ENCODE measurements at regions not wholly inside any gene's neighbourhood (a gene's known extent, or its start where the extent isn't known, plus 50 kb on each side); places are given as distances from the start of the nearest gene placed in this dataset.
"Not testable (repeated sequence)": the region's sequence is repeated elsewhere in the genome, so short reads cannot be mapped to it uniquely, and the experiment has no call there.

GRCh38 chr4:118504927-118505326 is 152.1 kb upstream of the PRSS12 start:
- not testable (repeated sequence) for DNase-seq (ENCODE audit: low read depth)

DNA sequence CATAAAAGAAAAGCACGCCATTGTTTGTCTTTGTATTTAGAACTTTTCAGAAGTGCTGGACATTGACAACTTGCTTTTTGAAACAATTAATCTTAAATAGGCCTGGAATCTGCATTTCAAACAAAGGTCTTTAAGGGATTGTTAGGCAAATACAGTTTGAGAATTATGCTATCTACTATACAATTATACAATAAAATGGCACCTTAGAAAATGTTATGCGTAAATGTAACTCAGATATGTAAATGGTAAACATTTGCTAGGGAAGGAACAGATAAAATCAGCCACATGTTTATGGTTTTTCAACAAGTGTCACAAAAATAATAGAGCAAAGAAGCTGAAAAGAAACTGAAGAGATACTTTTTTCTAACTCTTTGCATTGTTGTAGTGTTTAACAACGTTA is 152.7 kb upstream of the PRSS12 start:
- DNase-seq (ENCODE audit: low read depth) = not testable (repeated sequence)

- DNase-seq (ENCODE audit: low read depth) = not testable (repeated sequence)
Observed at GRCh38 chr4:118512870-118513269, 160.1 kb upstream of the PRSS12 start.

GRCh38 chr4:118514332-118514731 is 161.5 kb upstream of the PRSS12 start:
- not testable (repeated sequence) for DNase-seq (ENCODE audit: low read depth)

DNA sequence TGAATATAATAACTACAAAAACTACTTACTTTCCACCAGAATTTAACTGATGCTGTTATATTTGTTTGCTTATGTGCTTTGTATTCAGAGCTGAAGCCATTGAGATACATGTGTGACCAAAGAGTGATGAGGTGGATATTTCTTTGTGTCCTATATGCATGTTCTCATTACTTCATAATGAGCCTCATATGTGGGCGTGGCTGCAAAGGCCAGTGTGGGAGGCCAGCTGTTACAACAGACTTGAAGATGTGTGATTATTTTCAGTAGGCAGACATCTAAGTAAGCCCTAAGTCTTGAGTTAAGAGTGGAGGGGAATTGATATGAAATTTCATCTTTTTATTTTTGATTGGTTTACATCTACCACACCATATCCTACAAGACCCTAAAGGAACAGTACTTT is 163.3 kb upstream of the PRSS12 start:
- DNase-seq (ENCODE audit: low read depth) = not testable (repeated sequence)

GRCh38 chr4:118530107-118530506 is 155.1 kb upstream of the METTL14 start:
- DNase-seq (ENCODE audit: low read depth) = not testable (repeated sequence)

GRCh38 chr4:118531947-118532346 is 153.2 kb upstream of the METTL14 start:
- DNase-seq (ENCODE audit: low read depth) = not testable (repeated sequence)

GRCh38 chr4:118535788-118536187 is 149.4 kb upstream of the METTL14 start:
- not testable (repeated sequence) for DNase-seq (ENCODE audit: low read depth)

GRCh38 chr4:118539412-118540077 is 145.6 kb upstream of the METTL14 start:
- not testable (repeated sequence) for DNase-seq (ENCODE audit: low read depth)

DNA sequence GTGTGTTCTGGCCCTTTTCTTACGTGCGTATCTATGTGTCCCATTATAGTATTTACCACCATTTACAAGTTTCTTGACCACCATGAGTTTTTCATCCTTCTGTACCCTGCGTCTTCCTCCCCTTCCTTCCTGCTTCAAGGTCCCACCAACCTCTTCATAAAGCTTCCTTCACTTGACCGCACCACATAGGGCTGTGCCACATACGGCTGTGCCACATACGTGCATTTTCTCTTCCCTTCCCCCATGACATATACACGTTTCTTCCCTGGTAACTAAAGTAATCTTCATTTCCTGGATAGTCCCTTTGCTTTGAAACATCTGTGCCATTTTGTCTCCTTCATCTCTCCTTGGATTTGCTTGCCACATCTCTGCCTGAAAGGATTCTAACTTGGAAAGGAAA is 128.6 kb upstream of the METTL14 start:
- DNase-seq (ENCODE audit: low read depth) = not testable (repeated sequence)

GRCh38 chr4:118557298-118557851 is 127.8 kb upstream of the METTL14 start:
- DNase-seq (ENCODE audit: low read depth) = no peak

DNA sequence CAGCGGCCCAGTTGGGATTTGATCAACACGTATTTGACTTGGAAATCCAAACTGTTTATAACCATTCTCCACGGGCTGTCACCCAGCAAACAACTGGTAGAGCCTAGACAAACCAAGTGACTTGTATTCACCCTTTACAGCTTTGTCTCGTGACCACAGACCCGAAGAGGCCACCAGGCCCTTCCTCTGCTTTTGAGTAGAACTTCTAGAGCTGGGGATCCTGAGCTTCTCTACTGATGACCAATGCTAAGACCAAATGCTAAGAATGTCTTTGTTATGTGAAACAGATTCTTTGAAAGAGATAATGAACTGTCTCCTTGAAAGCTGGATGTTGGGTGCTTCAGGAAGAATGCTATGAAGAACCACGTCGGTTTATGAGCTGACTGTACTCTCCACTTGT is 127.0 kb upstream of the METTL14 start:
- not testable (repeated sequence) for DNase-seq (ENCODE audit: low read depth)

DNA sequence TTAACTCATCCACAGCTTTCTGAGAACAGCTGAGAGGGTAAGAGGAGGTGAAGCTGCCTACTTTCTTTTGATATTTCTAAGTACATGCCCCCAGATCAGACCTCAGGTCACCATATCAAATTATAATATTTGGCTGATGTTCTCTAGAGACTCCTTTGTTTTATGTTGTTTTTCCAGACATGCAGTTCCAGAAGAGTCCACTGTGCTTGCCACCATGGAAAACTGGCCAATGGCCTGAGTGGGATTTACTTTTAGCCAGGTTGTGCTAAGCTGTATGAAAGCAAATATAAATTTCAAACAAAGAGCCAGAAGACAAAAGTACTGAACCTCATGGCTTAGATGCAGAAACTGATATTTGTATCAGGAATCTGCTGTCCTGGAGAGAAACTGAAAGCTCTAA is 123.6 kb upstream of the METTL14 start:
- DNase-seq (ENCODE audit: low read depth) = not testable (repeated sequence)

GRCh38 chr4:118566003-118566513 is 119.1 kb upstream of the METTL14 start:
- not testable (repeated sequence) for DNase-seq (ENCODE audit: low read depth)

DNA sequence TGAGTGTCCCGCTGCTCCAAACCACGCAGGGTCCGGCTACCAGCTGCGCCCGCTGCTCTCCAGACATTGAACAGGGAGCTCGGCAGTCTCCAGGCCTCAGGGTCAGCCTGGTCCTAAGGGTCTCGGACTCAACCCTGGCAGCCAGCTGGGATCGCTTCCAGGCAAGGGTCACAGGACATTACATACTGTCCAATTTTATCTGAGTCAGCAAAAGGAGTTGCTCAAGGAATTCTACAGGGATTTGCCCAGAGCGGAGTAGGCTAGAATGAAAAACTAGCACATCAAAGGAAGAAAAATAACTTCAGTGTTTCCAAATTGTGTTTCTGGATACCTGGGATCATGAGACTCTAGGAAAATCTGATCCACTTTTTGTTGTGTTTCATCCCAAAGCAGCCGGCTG is 112.2 kb upstream of the METTL14 start:
- not testable (repeated sequence) for DNase-seq (ENCODE audit: low read depth)

DNA sequence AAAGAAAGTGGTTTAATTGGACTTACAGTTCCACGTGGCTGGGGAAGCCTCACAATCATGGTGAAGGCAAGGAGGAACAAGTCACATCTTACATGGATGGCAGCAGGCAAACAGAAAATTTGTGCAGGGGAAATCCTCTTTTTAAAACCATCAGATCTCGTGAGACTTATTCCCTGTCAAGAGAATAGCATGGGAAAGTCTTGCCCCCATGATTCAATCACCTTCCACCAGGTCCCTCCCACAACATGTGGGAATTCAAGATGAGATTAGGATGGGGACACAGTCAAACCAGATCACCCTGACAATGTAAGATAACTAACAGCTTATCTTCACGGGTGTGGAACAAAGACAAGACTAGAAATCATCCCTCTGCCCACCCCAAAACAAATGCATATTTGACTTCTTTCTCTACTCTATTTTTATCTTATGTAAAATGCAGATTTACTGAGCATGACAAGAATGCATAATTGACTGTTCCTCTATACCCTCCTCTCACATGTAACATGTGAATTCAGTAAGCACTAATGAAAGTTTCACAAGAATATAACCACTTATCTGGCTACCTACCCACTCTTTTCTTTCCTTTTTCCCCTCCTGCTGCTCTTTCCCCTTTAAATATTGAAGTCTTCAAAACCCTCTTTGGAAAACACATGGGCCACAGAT is 110.8 kb upstream of the METTL14 start:
- DNase-seq (ENCODE audit: low read depth) = not testable (repeated sequence)

GRCh38 chr4:118575057-118575456 is 110.1 kb upstream of the METTL14 start:
- DNase-seq (ENCODE audit: low read depth) = not testable (repeated sequence)

- DNase-seq (ENCODE audit: low read depth) = not testable (repeated sequence)
Observed at GRCh38 chr4:118575726-118576125, 109.5 kb upstream of the METTL14 start.

DNA sequence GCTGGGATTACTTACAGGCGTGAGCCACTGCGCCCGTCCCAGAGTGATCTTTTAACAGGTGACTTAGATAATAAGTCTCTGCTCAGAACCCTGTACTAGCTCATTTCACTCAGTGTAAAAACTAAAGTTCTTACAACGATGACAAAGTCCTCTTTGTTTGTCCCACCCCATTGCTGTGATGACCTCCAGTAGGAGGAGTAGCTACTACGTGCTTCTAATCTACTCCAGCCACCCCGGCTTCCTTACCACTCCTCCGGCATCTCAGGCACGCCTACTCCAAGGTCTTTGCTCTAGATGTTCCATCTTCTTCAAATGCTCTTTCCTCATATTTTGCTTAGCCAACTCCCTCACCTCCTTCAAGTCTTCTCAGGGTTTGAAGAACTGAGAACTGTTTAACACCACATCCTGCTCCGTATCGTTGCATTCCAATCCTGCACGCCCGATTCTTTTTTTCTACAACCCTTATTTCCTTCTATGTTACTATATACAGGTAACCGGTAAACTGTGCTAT is 108.4 kb upstream of the METTL14 start:
- not testable (repeated sequence) for DNase-seq (ENCODE audit: low read depth)

GRCh38 chr4:118585015-118585414 is 100.2 kb upstream of the METTL14 start:
- no peak for DNase-seq (ENCODE audit: low read depth)

DNA sequence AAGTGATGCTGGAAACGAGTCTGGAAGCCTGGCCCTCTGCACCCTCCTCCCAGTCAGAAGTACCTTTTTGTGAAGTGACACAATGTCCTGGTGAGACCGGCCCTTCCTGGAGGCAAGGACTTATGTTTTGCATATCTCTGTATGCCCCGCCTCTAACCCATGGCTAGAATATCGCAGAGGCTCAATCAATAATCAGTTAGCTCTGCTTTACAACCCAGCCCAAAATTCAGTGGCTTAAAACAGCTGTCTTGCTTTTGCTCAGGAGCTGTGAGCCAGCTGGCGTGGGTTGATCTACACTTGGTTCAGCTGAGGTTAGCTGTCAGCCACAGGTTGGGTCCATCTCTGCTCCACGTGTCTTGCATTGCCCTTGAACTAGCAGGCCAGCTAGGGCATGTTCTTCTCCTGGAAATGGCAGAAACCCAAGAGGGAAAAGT is 98.8 kb upstream of the METTL14 start:
- no peak for DNase-seq (ENCODE audit: low read depth)

- DNase-seq (ENCODE audit: low read depth) = no peak
Observed at GRCh38 chr4:118587116-118587831, 97.9 kb upstream of the METTL14 start.

Measured in activated T-helper 1 cell treated with Interleukin-2 at 50 U/mL for 16 hours (primary cell).